Astrocyte (in vitro differentiated cells and primary cell): ENCODE measurements at regions not wholly inside any gene's neighbourhood (a gene's known extent, or its start where the extent isn't known, plus 50 kb on each side); places are given as distances from the start of the nearest gene placed in this dataset.

Experiments used
- EZH2 ChIP-seq: IDR thresholded peaks from 2 replicates; pipeline ENCODE4 v1.6.1; 2012; ENCODE audit warnings: mild to moderate bottlenecking, low read length, inconsistent platforms; ENCODE audit not compliant: insufficient read depth
- TF ChIP-seq, protein P1 (sequence below): IDR thresholded peaks from 2 replicates; pipeline ENCODE4 v1.5.1; 2011; ENCODE audit warnings: low read depth, mild to moderate bottlenecking, inconsistent platforms, low read length, moderate library complexity; ENCODE audit not compliant: insufficient read depth

DNA sequence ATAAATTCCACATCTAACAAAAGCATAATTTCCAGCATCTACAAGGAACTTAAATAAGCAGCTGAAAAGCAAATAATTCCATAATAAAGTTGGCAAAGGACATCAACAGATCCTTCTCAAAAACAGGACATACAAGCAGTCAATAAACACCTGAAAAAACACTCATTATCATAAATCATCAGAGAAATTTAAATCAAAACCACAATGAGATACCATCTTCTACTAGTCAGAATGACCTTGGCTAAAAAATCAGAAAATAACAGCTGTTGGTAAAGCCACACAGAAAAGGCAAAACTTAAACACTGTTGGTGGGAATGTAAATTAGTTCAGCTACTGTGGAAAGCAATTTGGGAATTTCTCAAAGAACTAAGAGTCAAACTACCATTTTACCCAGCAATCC is 1371.1 kb upstream of the ACO1 start:
- TF ChIP-seq, protein P1, sequence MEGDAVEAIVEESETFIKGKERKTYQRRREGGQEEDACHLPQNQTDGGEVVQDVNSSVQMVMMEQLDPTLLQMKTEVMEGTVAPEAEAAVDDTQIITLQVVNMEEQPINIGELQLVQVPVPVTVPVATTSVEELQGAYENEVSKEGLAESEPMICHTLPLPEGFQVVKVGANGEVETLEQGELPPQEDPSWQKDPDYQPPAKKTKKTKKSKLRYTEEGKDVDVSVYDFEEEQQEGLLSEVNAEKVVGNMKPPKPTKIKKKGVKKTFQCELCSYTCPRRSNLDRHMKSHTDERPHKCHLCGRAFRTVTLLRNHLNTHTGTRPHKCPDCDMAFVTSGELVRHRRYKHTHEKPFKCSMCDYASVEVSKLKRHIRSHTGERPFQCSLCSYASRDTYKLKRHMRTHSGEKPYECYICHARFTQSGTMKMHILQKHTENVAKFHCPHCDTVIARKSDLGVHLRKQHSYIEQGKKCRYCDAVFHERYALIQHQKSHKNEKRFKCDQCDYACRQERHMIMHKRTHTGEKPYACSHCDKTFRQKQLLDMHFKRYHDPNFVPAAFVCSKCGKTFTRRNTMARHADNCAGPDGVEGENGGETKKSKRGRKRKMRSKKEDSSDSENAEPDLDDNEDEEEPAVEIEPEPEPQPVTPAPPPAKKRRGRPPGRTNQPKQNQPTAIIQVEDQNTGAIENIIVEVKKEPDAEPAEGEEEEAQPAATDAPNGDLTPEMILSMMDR = no peak
- TF ChIP-seq EZH2 = no peak
